SK-N-SH treated with all-trans-retinoic acid at 6 μM for 48 hours (cell line): ENCODE measurements at regions not wholly inside any gene's neighbourhood (a gene's known extent, or its start where the extent isn't known, plus 50 kb on each side); places are given as distances from the start of the nearest gene placed in this dataset.

ENCODE experiments used
- CSDC2 ChIP-seq: fragments of 250-450 bp; sonication (Bioruptor Pico); IDR thresholded peaks from 2 replicates; pipeline ENCODE4 v1.5.0; 2020; ENCODE audit warnings: mild to moderate bottlenecking, moderate library complexity
- GLIS3 ChIP-seq: fragments of 250-450 bp; sonication (Bioruptor Pico); IDR thresholded peaks from 2 replicates; pipeline ENCODE4 v1.5.0; 2020; ENCODE audit warnings: mild to moderate bottlenecking, moderate library complexity
- PATZ1 ChIP-seq: fragments of 250-450 bp; sonication (Bioruptor Pico); IDR thresholded peaks from 2 replicates; pipeline ENCODE4 v1.8.0; 2020; ENCODE audit warnings: mild to moderate bottlenecking, moderate library complexity, borderline replicate concordance
- RARB ChIP-seq: fragments of 250-450 bp; sonication (Bioruptor Pico); IDR thresholded peaks from 2 replicates; pipeline ENCODE4 v1.8.0; 2021; ENCODE audit warnings: mild to moderate bottlenecking, moderate library complexity
- ZC3H10 ChIP-seq: fragments of 250-450 bp; sonication (Bioruptor Pico); IDR thresholded peaks from 2 replicates; pipeline ENCODE4 v1.5.1; 2021; ENCODE audit warnings: mild to moderate bottlenecking, moderate library complexity
- ZFP30 ChIP-seq: fragments of 450-650 bp; formaldehyde crosslinking; IDR thresholded peaks from 2 replicates; pipeline ENCODE4 v1.5.0; 2022; ENCODE audit warnings: mild to moderate bottlenecking, moderate library complexity
- ZNF70 ChIP-seq: fragments of 450-650 bp; formaldehyde crosslinking; IDR thresholded peaks from 2 replicates; pipeline ENCODE4 v1.5.0; 2020; ENCODE audit warnings: mild to moderate bottlenecking, moderate library complexity

DNA sequence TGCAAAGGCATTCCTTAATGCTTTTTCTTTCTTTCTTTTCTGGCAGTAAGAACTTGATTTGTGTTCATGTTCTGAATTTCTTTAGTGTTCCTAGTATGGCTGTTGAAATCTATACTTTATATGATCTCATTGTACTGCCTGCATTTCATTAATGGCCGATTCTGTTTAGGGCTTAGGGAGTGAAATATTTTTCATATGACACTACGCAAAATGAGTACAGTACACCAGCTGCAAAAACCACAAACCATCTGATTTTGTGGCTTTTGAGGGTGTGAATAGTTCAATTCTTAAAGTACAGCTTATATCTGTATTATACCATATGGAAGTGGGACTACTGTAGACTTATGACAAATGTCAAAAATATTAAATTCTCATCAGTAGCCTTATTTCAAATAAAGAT lies 69.1 kb upstream of the FOXP2 start:
- no peak for TF ChIP-seq PATZ1
- no peak for TF ChIP-seq ZFP30
- no peak for TF ChIP-seq CSDC2 (CRISPR knock-in tag)
- TF ChIP-seq RARB (CRISPR knock-in tag): no peak
- no peak for TF ChIP-seq ZC3H10
- no peak for TF ChIP-seq ZNF70
- TF ChIP-seq GLIS3: no peak
